ENCODE measurements at regions not wholly inside any gene's neighbourhood (a gene's known extent, or its start where the extent isn't known, plus 50 kb on each side); places are given as distances from the start of the nearest gene placed in this dataset.
"Not testable (repeated sequence)": the region's sequence is repeated elsewhere in the genome, so short reads cannot be mapped to it uniquely, and the experiment has no call there.

DNA sequence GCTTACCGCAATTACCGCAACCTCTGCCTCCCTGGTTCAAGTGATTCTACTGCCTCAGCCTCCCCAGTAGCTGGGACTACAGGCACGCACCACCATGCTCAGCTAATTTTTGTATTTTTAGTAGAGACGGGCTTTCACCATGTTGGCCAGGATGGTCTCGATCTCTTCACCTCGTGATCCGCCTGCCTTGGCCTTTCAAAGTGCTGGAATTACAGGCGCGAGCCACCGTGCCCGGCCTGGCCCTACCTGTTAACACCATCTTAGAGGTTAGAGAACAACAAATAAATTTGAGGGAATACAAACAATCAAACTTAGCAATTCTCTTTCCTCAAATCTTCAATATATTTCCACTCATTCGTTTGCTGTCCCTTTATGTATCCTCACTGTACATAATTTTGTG, 1810.5 kb upstream of the FLRT2 start:
- H3K9me3 Mint-ChIP-seq; ATAC-seq; H3K4me1 Mint-ChIP-seq (ENCODE audit: low read depth); DNase-seq; H3K27me3 Mint-ChIP-seq (ENCODE audit: low read depth); H3K4me3 Mint-ChIP-seq; H3K36me3 Mint-ChIP-seq (ENCODE audit: insufficient read depth): not testable (repeated sequence)

DNA sequence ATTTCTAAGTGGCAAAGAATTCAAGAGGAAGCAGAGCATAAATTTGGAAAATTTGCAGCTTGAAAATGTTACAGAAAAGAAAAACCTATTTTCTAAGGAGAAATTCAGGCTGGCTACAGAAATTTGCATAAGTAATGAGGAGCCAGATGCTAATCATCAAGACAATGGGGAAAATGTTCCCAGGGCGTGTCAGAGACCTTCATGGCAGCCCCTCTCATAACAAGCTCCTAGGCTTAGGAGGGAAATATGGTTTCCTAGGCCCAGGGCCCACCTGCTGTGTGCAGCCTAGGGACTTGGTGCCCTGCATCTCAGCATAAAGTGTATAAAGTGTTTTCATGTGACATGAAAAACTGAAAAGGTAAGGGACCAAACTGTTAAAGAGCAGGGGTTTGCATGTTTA, 1796.3 kb upstream of the FLRT2 start:
- Mint-ChIP-seq H3K4me1 (ENCODE audit: low read depth) (no peaks in the 10 kb centered on the region), H3K9me3 (peaks cover 23% of the 10 kb centered on the region), H3K27me3 (ENCODE audit: low read depth) (no peaks in the 10 kb centered on the region), H3K4me3 (no peak overlapping the region), H3K36me3 (ENCODE audit: insufficient read depth) (no peaks in the 10 kb centered on the region)
- DNase-seq, result no peak
- ATAC-seq, result no peak

DNA sequence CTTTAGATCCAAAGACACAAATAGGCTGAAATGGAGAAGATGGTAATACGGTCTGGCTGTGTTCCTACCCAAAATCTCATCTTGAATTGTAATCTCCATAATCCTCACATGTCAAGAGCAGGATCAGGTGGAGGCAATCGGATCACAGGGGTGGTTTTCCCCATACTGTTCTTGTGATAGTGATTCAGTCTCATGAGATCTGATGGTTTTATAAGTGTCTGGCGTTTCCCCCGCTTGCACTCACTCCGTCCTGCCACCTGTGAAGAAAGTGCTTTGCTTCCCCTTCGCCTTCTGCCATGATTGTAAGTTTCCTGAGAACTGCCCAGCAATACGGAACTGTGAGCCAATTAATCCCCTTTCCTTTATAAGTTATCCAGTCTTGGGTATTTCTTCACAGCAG, 1795.5 kb upstream of the FLRT2 start:
- no peaks in the 10 kb centered on the region for H3K27me3 Mint-ChIP-seq (ENCODE audit: low read depth)
- no peaks in the 10 kb centered on the region for H3K36me3 Mint-ChIP-seq (ENCODE audit: insufficient read depth)
- ATAC-seq, result no peak
- no peaks in the 10 kb centered on the region for H3K4me1 Mint-ChIP-seq (ENCODE audit: low read depth)
- H3K9me3 Mint-ChIP-seq, result peaks cover 23% of the 10 kb centered on the region
- no peak for DNase-seq
- H3K4me3 Mint-ChIP-seq, result no peak overlapping the region

DNA sequence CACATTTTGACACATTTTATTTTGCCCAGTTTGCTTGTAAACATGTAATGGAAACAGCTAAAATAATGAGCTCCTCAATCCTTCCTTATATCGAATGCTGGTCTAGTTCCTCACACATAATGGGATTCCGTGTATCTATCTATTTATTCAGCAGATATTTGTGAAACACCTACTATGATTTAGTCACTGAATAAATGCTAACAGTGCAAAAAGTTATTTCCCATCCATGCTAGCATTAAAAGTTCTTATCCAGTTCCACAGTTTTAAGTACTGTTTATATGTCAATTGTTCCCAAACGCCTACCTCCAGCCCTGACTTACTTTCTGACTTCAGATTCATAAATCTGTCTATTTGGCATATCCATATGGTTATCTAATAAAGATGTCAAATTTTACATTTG, 1788.7 kb upstream of the FLRT2 start:
- no peak for ATAC-seq
- H3K27me3 Mint-ChIP-seq (ENCODE audit: low read depth), result no peaks in the 10 kb centered on the region
- no peak overlapping the region for H3K4me3 Mint-ChIP-seq
- peaks cover 23% of the 10 kb centered on the region for H3K9me3 Mint-ChIP-seq
- no peaks in the 10 kb centered on the region for H3K4me1 Mint-ChIP-seq (ENCODE audit: low read depth)
- no peak for DNase-seq
- no peaks in the 10 kb centered on the region for H3K36me3 Mint-ChIP-seq (ENCODE audit: insufficient read depth)

DNA sequence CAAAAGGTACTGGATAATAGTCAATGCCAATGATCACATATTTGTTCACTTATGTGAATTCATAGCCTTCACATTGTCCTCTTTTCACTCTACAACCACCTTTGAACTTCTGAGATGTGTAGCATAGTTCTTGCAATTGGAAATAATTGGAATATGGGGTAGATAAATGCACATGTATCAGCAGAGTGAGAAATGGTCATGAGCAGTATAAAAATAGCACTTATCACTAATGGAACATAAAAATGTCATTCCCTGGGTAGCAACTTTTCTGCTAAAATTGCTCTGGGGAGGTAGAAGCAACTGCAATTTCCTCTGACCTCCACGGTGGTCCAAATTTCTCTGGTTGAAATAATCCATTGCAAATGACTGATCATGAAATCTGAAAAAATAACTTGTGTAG, 1785.7 kb upstream of the FLRT2 start:
- H3K4me1 Mint-ChIP-seq (ENCODE audit: low read depth), result no peaks in the 10 kb centered on the region
- no peak overlapping the region for H3K4me3 Mint-ChIP-seq
- peaks cover 20% of the 10 kb centered on the region for H3K9me3 Mint-ChIP-seq
- DNase-seq (no peak), ATAC-seq (no peak)
- no peaks in the 10 kb centered on the region for H3K27me3 Mint-ChIP-seq (ENCODE audit: low read depth)
- H3K36me3 Mint-ChIP-seq (ENCODE audit: insufficient read depth), result no peaks in the 10 kb centered on the region

DNA sequence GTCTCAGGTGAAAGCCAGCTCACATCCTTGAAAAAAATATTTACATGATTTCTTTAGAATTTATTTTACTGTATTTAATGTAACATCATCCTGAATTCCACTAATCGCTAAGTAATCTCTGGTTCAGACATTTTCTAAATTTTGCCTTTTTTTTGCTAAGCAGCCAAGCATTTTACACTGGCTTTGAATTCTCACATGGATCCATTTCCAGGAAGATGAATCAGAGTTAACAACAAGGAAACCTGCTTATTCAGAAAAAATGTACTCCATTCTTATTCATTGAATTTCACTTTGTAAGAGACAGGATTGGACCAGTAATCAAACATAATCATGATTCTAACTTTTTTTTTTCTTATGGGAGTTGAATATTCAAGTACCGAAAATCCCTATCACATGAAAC, 1785.1 kb upstream of the FLRT2 start:
- DNase-seq (no peak), ATAC-seq (no peak)
- Mint-ChIP-seq H3K4me3 (no peak overlapping the region), H3K27me3 (ENCODE audit: low read depth) (no peaks in the 10 kb centered on the region), H3K36me3 (ENCODE audit: insufficient read depth) (no peaks in the 10 kb centered on the region), H3K4me1 (ENCODE audit: low read depth) (no peaks in the 10 kb centered on the region), H3K9me3 (peaks cover 23% of the 10 kb centered on the region)

DNA sequence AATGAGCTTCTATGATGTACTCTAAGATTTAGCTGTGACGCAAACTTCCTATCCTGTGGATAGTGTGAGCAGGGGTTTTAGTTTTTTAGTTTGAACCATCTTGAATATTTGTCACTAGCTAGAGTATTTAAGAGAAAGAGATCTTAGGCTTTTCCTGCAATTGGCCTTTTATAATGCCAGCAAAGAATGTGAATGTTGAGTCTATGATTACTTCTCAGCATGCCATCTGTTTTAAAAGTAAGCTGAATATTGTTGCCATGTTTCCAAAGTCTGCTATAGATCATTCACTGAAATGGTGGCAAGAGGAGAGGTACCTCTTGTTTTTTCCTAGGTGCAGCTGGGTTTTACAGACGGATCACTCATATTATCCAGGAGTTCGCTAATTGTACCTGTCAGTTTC, 1783.6 kb upstream of the FLRT2 start:
- ATAC-seq, result no peak
- Mint-ChIP-seq H3K4me1 (ENCODE audit: low read depth) (no peaks in the 10 kb centered on the region), H3K27me3 (ENCODE audit: low read depth) (no peaks in the 10 kb centered on the region), H3K9me3 (peaks cover 15% of the 10 kb centered on the region), H3K4me3 (no peak overlapping the region), H3K36me3 (ENCODE audit: insufficient read depth) (no peaks in the 10 kb centered on the region)
- DNase-seq, result no peak

DNA sequence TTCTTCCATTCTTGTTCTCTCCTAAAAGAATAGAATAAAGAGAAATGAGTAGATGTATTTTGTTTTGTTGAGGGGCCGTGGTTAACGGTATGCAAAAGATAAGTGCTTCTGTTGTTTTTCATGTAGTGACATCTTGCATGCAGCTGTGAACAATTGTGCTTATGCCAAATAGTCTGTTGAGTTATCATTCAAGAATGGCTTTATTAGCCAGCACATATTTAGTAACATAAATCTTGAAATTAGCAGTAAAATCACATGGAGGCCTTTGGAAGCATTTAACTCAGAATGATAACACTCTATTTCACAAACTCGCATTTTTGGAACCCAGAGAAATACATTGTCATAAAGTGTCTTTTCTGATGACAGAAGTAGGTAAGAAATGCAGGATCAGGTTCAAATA, 1772.0 kb upstream of the FLRT2 start:
- H3K9me3 Mint-ChIP-seq, result peaks cover 3% of the 10 kb centered on the region
- no peaks in the 10 kb centered on the region for H3K36me3 Mint-ChIP-seq (ENCODE audit: insufficient read depth)
- no peak for ATAC-seq
- H3K4me1 Mint-ChIP-seq (ENCODE audit: low read depth), result no peaks in the 10 kb centered on the region
- H3K27me3 Mint-ChIP-seq (ENCODE audit: low read depth), result no peaks in the 10 kb centered on the region
- DNase-seq, result no peak
- H3K4me3 Mint-ChIP-seq, result no peak overlapping the region

DNA sequence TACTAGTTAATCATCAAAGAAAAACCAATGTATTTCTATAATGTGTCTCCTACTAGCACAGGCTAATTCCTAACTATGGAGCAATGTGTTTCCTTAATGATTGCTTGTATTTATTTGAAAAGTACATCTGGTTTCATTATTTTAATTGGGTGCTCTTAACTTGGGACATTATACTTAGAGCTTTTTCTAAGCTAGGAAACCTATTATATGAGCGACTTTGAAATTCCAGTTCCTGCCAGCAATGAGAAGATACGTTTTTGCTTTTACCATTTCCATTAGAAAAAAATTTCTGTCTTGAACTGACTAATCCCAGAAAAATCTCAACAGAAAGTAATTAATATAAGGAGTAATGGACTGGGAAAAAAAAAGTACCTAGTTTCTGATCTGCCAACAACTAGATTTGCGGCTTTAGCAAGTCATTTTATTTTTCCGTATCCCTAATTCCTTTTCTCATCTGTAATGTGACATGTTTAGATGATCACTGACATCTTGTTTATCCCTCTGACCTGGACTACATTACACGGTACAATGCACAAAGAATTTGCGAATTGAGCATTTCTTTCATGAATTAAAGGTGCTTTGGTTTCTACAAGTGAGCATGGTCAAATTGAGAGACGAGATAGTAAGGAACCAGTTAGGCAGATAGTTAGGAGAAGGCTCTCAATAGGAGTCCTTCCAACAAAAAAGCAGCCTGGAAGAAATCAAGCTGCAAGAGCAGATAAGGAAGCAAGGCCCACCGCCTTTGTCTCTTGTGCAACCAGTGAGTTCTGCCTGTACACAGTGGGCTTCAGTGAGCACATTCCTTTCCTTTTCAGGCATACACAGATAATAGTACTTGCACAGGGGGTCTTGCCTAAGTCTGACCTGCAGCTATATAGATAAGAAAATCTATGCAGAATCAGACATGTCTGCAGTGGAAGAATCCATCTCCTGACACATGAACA, 1765.0 kb upstream of the FLRT2 start:
- Mint-ChIP-seq H3K36me3 (ENCODE audit: insufficient read depth) (no peaks in the 10 kb centered on the region), H3K9me3 (peaks cover 10% of the 10 kb centered on the region), H3K4me3 (no peak overlapping the region), H3K4me1 (ENCODE audit: low read depth) (no peaks in the 10 kb centered on the region), H3K27me3 (ENCODE audit: low read depth) (no peaks in the 10 kb centered on the region)
- no peak for DNase-seq
- no peak for ATAC-seq

DNA sequence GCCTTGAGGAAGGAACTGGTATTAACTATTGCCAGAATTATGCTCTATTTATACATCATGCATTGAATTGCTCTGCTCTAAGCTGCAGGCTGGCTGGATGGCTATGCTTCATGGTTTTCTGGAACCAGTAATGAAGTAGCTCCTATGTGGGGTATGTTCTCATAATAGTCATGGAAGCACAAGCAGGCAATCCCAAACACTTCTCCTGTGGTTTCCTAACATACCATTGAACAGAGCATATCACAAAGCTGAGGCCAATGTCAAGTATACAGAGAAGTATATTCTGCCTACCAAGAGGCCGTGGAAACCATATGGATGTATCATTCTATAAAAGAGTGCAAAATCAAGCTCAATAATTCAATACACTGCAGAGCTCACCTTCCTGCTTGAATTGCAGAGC, 1752.4 kb upstream of the FLRT2 start:
- Mint-ChIP-seq H3K9me3 (peaks cover 22% of the 10 kb centered on the region), H3K4me3 (no peak overlapping the region), H3K27me3 (ENCODE audit: low read depth) (no peaks in the 10 kb centered on the region), H3K4me1 (ENCODE audit: low read depth) (no peaks in the 10 kb centered on the region), H3K36me3 (ENCODE audit: insufficient read depth) (no peaks in the 10 kb centered on the region)
- no peak for ATAC-seq
- no peak for DNase-seq

DNA sequence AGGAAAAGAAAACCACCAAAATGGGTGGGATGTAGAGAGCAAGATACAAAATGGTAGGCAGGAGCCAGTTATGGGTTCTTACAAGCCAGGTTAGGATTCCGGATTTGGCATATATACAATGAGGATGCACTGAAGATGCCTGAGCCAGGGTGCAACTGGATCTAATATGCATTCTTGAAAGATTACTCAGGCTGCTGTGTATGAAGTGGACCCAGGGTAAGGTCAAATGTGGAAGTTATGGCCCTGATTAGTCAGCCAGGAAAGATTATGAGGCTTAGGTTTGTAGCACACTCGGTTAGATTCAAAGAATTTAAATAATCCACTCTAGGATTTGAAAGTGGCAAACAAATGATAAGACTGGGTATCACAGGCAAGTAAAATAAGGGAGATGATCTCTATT, 1750.7 kb upstream of the FLRT2 start:
- DNase-seq, result no peak
- no peak overlapping the region for H3K4me3 Mint-ChIP-seq
- no peaks in the 10 kb centered on the region for H3K4me1 Mint-ChIP-seq (ENCODE audit: low read depth)
- H3K9me3 Mint-ChIP-seq, result peaks cover 16% of the 10 kb centered on the region
- H3K36me3 Mint-ChIP-seq (ENCODE audit: insufficient read depth), result no peaks in the 10 kb centered on the region
- no peak for ATAC-seq
- H3K27me3 Mint-ChIP-seq (ENCODE audit: low read depth), result no peaks in the 10 kb centered on the region

DNA sequence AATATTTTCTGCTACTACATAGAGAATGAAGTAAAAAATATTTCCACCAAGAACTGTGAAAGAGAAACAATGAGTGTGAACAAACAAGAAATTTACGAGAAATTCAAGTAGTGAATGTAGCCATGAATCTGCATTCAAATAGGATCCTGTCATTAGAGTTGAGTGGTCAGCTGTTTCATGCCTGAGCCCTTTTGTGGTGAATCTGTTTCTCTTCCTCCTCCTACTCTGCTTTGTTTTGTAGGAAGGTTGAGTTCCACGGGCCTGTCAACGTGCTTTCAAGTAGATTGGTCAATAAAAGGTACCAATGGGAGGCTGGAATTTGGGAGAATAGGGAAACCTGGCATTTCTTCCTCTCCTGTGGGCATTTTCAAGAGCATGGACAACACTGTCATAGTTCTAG, 1749.6 kb upstream of the FLRT2 start:
- no peak overlapping the region for H3K4me3 Mint-ChIP-seq
- DNase-seq, result no peak
- H3K9me3 Mint-ChIP-seq, result peaks cover 16% of the 10 kb centered on the region
- H3K36me3 Mint-ChIP-seq (ENCODE audit: insufficient read depth), result no peaks in the 10 kb centered on the region
- ATAC-seq, result no peak
- H3K27me3 Mint-ChIP-seq (ENCODE audit: low read depth), result no peaks in the 10 kb centered on the region
- H3K4me1 Mint-ChIP-seq (ENCODE audit: low read depth), result no peaks in the 10 kb centered on the region

DNA sequence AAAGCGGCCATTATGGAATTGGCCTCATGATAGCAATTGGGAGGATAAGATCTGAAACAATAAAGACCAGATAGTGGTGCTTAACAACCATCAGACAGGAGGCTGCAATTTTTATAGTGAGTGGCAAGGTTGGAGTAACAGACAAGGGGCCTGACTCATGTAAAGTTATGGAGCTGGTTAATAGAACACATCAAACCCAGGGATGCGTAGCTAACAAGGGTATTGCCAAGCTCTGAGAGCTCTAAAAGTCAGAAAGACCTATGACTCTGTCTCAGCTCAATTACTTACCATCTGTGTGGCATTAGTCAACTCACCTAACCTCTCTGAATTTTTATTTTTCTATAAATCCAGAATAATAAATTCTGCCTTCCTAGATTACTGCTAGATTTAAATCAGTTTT, 1731.5 kb upstream of the FLRT2 start:
- H3K9me3 Mint-ChIP-seq, result peaks cover 2% of the 10 kb centered on the region

DNA sequence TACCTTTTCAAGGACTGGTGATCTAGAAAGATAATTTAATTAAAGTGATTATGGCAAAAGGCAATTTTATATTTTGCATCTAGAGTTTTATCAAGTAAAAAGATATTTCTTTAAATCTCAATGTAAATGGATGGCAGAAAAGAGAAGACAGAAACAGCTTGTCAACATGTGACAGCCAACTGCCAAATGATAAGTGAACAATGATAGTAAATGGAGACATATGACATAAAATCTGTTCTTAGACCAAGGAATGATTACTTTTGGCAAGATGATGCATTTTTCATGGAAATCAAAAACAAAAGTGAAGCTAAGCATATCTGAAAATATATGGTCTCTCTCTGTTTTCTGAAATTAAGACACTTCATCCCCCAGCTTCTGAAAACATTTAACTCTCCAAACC, 1730.7 kb upstream of the FLRT2 start:
- no peaks in the 10 kb centered on the region for H3K36me3 Mint-ChIP-seq (ENCODE audit: insufficient read depth)

More for the DNA sequence above, 1731.5 kb upstream of the FLRT2 start:
- Mint-ChIP-seq H3K27me3 (ENCODE audit: low read depth) (no peaks in the 10 kb centered on the region), H3K4me1 (ENCODE audit: low read depth) (no peaks in the 10 kb centered on the region), H3K4me3 (no peak overlapping the region), H3K36me3 (ENCODE audit: insufficient read depth) (no peaks in the 10 kb centered on the region)
- ATAC-seq (no peak), DNase-seq (no peak)

DNA sequence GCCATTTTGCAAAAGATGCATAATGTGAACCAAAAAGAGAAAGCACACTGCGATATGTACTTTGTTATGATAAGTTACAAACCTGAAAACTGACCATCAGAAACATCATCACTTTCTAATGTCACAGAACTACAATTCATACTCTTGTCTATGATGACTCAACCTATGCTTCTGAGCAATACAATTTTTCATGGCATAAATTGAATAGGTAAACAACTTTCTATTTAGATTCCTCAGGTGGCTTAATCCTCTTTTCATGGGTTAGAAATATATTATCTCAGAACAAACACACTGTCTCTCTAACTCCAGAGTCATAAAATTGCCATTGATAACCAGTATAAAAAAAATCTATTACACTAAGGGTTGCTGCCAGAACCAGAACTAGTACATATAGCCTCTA, 1715.0 kb upstream of the FLRT2 start:
- H3K9me3 Mint-ChIP-seq, result peaks cover 7% of the 10 kb centered on the region
- ATAC-seq (no peak), DNase-seq (no peak)
- H3K36me3 Mint-ChIP-seq (ENCODE audit: insufficient read depth), result no peaks in the 10 kb centered on the region
- H3K4me3 Mint-ChIP-seq, result no peak overlapping the region
- no peaks in the 10 kb centered on the region for H3K27me3 Mint-ChIP-seq (ENCODE audit: low read depth)
- no peaks in the 10 kb centered on the region for H3K4me1 Mint-ChIP-seq (ENCODE audit: low read depth)

More for the DNA sequence above, 1730.7 kb upstream of the FLRT2 start:
- ATAC-seq (no peak), DNase-seq (no peak)
- Mint-ChIP-seq H3K4me1 (ENCODE audit: low read depth) (no peaks in the 10 kb centered on the region), H3K9me3 (no peaks in the 10 kb centered on the region), H3K4me3 (no peak overlapping the region), H3K27me3 (ENCODE audit: low read depth) (no peaks in the 10 kb centered on the region)
